ENCODE measurements at regions not wholly inside any gene's neighbourhood (a gene's known extent, or its start where the extent isn't known, plus 50 kb on each side); places are given as distances from the start of the nearest gene placed in this dataset.

DNA sequence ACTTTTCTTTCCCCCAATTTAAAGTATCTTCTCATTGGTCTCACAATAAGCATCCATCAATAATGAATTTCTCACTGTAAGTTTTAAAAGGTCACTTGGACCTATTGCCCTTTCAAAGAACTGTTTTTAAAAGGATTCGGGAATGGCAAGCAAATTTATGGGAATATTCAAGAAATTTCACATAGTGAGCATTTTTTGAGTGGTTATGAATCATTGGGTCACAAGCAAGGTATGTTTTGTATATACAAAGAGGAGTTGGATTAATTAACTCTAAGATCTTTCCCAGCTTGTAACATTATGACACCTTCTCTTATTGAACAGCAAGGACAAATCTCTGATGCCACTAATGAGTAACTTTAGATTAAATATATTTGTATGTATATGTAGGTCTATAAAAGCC, 165.0 kb downstream of the MOXD1 start (continued):
- TF ChIP-seq, protein P1, sequence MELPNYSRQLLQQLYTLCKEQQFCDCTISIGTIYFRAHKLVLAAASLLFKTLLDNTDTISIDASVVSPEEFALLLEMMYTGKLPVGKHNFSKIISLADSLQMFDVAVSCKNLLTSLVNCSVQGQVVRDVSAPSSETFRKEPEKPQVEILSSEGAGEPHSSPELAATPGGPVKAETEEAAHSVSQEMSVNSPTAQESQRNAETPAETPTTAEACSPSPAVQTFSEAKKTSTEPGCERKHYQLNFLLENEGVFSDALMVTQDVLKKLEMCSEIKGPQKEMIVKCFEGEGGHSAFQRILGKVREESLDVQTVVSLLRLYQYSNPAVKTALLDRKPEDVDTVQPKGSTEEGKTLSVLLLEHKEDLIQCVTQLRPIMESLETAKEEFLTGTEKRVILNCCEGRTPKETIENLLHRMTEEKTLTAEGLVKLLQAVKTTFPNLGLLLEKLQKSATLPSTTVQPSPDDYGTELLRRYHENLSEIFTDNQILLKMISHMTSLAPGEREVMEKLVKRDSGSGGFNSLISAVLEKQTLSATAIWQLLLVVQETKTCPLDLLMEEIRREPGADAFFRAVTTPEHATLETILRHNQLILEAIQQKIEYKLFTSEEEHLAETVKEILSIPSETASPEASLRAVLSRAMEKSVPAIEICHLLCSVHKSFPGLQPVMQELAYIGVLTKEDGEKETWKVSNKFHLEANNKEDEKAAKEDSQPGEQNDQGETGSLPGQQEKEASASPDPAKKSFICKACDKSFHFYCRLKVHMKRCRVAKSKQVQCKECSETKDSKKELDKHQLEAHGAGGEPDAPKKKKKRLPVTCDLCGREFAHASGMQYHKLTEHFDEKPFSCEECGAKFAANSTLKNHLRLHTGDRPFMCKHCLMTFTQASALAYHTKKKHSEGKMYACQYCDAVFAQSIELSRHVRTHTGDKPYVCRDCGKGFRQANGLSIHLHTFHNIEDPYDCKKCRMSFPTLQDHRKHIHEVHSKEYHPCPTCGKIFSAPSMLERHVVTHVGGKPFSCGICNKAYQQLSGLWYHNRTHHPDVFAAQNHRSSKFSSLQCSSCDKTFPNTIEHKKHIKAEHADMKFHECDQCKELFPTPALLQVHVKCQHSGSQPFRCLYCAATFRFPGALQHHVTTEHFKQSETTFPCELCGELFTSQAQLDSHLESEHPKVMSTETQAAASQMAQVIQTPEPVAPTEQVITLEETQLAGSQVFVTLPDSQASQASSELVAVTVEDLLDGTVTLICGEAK (IDR thresholded peaks at IDR 0.05), result no peak
- TF ChIP-seq, protein P1 (CRISPR knock-in tag; IDR thresholded peaks at IDR 0.05), result no peak
- TF ChIP-seq, protein P2, sequence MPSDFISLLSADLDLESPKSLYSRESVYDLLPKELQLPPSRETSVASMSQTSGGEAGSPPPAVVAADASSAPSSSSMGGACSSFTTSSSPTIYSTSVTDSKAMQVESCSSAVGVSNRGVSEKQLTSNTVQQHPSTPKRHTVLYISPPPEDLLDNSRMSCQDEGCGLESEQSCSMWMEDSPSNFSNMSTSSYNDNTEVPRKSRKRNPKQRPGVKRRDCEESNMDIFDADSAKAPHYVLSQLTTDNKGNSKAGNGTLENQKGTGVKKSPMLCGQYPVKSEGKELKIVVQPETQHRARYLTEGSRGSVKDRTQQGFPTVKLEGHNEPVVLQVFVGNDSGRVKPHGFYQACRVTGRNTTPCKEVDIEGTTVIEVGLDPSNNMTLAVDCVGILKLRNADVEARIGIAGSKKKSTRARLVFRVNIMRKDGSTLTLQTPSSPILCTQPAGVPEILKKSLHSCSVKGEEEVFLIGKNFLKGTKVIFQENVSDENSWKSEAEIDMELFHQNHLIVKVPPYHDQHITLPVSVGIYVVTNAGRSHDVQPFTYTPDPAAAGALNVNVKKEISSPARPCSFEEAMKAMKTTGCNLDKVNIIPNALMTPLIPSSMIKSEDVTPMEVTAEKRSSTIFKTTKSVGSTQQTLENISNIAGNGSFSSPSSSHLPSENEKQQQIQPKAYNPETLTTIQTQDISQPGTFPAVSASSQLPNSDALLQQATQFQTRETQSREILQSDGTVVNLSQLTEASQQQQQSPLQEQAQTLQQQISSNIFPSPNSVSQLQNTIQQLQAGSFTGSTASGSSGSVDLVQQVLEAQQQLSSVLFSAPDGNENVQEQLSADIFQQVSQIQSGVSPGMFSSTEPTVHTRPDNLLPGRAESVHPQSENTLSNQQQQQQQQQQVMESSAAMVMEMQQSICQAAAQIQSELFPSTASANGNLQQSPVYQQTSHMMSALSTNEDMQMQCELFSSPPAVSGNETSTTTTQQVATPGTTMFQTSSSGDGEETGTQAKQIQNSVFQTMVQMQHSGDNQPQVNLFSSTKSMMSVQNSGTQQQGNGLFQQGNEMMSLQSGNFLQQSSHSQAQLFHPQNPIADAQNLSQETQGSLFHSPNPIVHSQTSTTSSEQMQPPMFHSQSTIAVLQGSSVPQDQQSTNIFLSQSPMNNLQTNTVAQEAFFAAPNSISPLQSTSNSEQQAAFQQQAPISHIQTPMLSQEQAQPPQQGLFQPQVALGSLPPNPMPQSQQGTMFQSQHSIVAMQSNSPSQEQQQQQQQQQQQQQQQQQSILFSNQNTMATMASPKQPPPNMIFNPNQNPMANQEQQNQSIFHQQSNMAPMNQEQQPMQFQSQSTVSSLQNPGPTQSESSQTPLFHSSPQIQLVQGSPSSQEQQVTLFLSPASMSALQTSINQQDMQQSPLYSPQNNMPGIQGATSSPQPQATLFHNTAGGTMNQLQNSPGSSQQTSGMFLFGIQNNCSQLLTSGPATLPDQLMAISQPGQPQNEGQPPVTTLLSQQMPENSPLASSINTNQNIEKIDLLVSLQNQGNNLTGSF (CRISPR knock-in tag; IDR thresholded peaks at IDR 0.05), result no peak
- TF ChIP-seq, protein P3, sequence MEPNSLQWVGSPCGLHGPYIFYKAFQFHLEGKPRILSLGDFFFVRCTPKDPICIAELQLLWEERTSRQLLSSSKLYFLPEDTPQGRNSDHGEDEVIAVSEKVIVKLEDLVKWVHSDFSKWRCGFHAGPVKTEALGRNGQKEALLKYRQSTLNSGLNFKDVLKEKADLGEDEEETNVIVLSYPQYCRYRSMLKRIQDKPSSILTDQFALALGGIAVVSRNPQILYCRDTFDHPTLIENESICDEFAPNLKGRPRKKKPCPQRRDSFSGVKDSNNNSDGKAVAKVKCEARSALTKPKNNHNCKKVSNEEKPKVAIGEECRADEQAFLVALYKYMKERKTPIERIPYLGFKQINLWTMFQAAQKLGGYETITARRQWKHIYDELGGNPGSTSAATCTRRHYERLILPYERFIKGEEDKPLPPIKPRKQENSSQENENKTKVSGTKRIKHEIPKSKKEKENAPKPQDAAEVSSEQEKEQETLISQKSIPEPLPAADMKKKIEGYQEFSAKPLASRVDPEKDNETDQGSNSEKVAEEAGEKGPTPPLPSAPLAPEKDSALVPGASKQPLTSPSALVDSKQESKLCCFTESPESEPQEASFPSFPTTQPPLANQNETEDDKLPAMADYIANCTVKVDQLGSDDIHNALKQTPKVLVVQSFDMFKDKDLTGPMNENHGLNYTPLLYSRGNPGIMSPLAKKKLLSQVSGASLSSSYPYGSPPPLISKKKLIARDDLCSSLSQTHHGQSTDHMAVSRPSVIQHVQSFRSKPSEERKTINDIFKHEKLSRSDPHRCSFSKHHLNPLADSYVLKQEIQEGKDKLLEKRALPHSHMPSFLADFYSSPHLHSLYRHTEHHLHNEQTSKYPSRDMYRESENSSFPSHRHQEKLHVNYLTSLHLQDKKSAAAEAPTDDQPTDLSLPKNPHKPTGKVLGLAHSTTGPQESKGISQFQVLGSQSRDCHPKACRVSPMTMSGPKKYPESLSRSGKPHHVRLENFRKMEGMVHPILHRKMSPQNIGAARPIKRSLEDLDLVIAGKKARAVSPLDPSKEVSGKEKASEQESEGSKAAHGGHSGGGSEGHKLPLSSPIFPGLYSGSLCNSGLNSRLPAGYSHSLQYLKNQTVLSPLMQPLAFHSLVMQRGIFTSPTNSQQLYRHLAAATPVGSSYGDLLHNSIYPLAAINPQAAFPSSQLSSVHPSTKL (CRISPR knock-in tag; IDR thresholded peaks at IDR 0.05), result no peak
- TF ChIP-seq ZNF615 (CRISPR knock-in tag; IDR thresholded peaks at IDR 0.05; ENCODE audit: borderline replicate concordance), result no peak
- TF ChIP-seq ATRX (CRISPR knock-in tag; IDR thresholded peaks at IDR 0.05; ENCODE audit: borderline replicate concordance), result no peak
- TF ChIP-seq ZSCAN21 (CRISPR knock-in tag; IDR thresholded peaks at IDR 0.05; ENCODE audit: borderline replicate concordance), result no peak
- TF ChIP-seq SKI (IDR thresholded peaks at IDR 0.05; ENCODE audit: partially characterized antibody), result no peak
- TF ChIP-seq TEAD3 (CRISPR knock-in tag; optimal IDR thresholded peaks at IDR 0.05; ENCODE audit: borderline replicate concordance), result no peak
- no peak for TF ChIP-seq ZNF792 (CRISPR knock-in tag; IDR thresholded peaks at IDR 0.05)
- TF ChIP-seq CC2D1A (CRISPR knock-in tag; IDR thresholded peaks at IDR 0.05), result no peak

Data from HepG2 (cell line).